ENCODE measurements at regions not wholly inside any gene's neighbourhood (a gene's known extent, or its start where the extent isn't known, plus 50 kb on each side); places are given as distances from the start of the nearest gene placed in this dataset.

DNA sequence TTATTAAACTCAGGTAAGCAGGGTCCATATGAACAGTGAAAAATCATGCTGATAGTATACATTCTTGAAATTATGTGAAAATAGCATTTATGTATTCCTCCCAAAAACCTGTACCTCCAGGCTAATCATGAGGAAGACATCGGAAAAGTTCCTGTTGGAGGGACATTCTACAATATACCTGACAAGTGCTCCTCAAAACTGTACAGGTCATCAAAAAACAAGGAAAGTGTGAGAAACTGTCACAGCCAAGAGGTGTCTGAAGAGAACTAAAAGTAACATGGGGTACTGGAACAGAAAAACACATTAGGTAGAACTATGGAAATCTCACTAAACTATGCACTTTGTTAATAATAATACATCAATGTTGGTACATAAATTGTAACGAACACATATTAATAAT is 326.7 kb downstream of the CRPPA start:
- TF ChIP-seq POLR2A (IDR thresholded peaks at IDR 0.05; ENCODE audit: low read depth, low read length) (no peak), TAF1 (IDR thresholded peaks at IDR 0.05; ENCODE audit: borderline replicate concordance, low read depth, low read length) (no peak), POLR2AphosphoS5 (IDR thresholded peaks at IDR 0.05; ENCODE audit: low read depth, low read length) (no peak)

Measured in GM12892 (cell line).